ENCODE measurements at regions not wholly inside any gene's neighbourhood (a gene's known extent, or its start where the extent isn't known, plus 50 kb on each side); places are given as distances from the start of the nearest gene placed in this dataset.

DNA sequence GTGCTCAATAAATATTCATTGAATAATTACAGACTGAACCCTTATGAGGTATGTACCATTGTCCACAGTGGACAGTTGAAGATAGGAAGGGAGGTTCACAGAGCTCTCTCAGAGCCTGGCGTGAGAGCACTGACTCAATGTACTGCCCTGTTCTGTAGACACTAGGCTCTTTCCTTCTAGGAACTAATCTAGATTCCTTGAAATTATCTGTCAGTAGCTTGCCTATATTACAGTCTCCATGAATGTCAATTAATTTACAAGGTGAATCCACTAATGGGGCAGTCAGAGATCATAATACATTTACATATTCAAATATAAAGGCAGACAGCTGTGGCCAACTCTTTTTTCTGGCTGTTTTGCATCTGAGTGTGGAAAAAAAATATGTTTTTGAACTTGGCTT lies 251.2 kb upstream of the SALL1 start:
- no peaks in the 10 kb centered on the region for H3K4me1 ChIP-seq (ENCODE audit: low read length)
- H3K9ac ChIP-seq (ENCODE audit: low read length): no peak overlapping the region
- H3K4me3 ChIP-seq (ENCODE audit: low read length): no peak overlapping the region

DNA sequence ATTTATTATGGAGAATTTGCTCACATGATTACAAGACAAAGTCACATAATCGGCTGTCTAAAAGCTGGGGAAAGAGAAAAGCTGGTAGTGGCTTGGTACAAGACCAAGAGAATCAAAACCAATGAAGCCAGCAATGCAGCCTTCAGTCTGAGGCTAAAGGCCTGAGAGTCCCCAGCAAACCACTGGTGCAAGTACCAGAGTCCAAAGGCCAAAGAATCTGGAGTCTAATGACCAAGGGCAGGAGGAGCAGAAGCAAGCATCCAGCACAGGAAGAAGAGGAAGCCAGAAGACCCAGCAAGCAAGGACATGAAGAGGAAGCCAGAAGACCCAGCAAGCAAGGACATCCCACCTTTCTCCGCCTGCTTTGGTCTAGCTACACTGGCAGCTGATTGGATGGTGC lies 250.6 kb upstream of the SALL1 start:
- Histone ChIP-seq H3K4me3 (ENCODE audit: low read length) (no peak overlapping the region), H3K36me3 (replicated peaks; ENCODE audit: low read depth, low read length) (no peaks in the 10 kb centered on the region), H3K79me2 (ENCODE audit: low read length) (no peaks in the 10 kb centered on the region), H3K9me3 (ENCODE audit: insufficient read depth, low read length) (no peaks in the 10 kb centered on the region), H3K4me2 (ENCODE audit: low read length) (no peak overlapping the region), H4K20me1 (ENCODE audit: insufficient read depth, low read length) (no peaks in the 10 kb centered on the region), H3K27me3 (ENCODE audit: low read depth, low read length) (no peaks in the 10 kb centered on the region), H3K9ac (ENCODE audit: low read length) (no peak overlapping the region), H3K4me1 (ENCODE audit: low read length) (no peaks in the 10 kb centered on the region), H3K27ac (ENCODE audit: low read length) (no peak overlapping the region), H2AFZ (ENCODE audit: low read depth, low read length) (no peak overlapping the region)
- TF ChIP-seq EZH2phosphoT487 (IDR thresholded peaks at IDR 0.05; ENCODE audit: low read depth): no peak
- TF ChIP-seq, protein P1, sequence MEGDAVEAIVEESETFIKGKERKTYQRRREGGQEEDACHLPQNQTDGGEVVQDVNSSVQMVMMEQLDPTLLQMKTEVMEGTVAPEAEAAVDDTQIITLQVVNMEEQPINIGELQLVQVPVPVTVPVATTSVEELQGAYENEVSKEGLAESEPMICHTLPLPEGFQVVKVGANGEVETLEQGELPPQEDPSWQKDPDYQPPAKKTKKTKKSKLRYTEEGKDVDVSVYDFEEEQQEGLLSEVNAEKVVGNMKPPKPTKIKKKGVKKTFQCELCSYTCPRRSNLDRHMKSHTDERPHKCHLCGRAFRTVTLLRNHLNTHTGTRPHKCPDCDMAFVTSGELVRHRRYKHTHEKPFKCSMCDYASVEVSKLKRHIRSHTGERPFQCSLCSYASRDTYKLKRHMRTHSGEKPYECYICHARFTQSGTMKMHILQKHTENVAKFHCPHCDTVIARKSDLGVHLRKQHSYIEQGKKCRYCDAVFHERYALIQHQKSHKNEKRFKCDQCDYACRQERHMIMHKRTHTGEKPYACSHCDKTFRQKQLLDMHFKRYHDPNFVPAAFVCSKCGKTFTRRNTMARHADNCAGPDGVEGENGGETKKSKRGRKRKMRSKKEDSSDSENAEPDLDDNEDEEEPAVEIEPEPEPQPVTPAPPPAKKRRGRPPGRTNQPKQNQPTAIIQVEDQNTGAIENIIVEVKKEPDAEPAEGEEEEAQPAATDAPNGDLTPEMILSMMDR (IDR thresholded peaks at IDR 0.05; ENCODE audit: low read depth, low read length): no peak

More for the DNA sequence above, 251.2 kb upstream of the SALL1 start:
- Histone ChIP-seq H3K27ac (ENCODE audit: low read length) (no peak overlapping the region), H3K36me3 (replicated peaks; ENCODE audit: low read depth, low read length) (no peaks in the 10 kb centered on the region), H3K4me2 (ENCODE audit: low read length) (no peak overlapping the region), H3K9me3 (ENCODE audit: insufficient read depth, low read length) (no peaks in the 10 kb centered on the region), H3K79me2 (ENCODE audit: low read length) (no peaks in the 10 kb centered on the region), H3K27me3 (ENCODE audit: low read depth, low read length) (no peaks in the 10 kb centered on the region), H4K20me1 (ENCODE audit: insufficient read depth, low read length) (no peaks in the 10 kb centered on the region), H2AFZ (ENCODE audit: low read depth, low read length) (no peak overlapping the region)
- TF ChIP-seq, protein P1 (IDR thresholded peaks at IDR 0.05; ENCODE audit: low read depth, low read length): no peak

DNA sequence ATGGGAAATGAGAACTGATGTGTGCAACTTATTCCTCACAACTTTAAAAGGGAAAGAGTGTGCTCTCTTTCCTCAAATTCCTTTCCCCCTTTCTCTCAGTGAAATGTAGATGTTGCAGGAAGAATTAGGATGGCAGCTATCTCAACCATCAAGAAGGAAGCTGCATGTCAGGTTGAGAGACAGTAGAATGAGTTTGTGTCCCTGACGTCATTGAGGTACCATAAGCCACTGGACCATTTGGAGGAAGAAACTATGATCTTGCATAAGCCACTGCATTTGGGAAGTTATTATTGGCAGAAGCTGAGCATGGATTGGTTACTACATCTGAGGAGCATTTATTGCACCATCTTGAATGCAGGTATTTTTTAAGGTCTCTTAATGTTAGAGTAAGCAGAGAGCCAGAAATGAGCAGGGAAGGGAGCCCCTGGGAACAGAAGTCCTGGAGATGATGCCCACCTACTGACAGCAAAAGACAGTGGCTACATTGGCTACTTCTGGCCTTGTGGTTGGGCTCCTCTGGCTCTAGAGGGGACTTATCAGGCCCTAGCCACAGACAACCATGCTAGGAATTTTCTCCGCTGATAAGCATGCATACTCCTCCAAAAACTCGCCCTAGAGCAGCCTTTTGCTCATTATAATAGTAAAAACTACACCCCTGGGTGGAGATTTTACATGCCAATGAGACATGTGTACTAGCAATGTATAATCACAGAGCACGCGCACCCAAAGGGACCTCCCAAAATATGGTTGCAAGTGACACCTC lies 249.0 kb upstream of the SALL1 start:
- no peaks in the 10 kb centered on the region for H3K9me3 ChIP-seq (ENCODE audit: insufficient read depth, low read length)
- H3K9ac ChIP-seq (ENCODE audit: low read length): no peak overlapping the region
- H3K4me1 ChIP-seq (ENCODE audit: low read length): no peaks in the 10 kb centered on the region
- no peak overlapping the region for H3K4me2 ChIP-seq (ENCODE audit: low read length)
- no peak overlapping the region for H3K27ac ChIP-seq (ENCODE audit: low read length)
- H2AFZ ChIP-seq (ENCODE audit: low read depth, low read length): no peak overlapping the region
- no peaks in the 10 kb centered on the region for H3K36me3 ChIP-seq (replicated peaks; ENCODE audit: low read depth, low read length)
- no peaks in the 10 kb centered on the region for H3K79me2 ChIP-seq (ENCODE audit: low read length)
- H3K4me3 ChIP-seq (ENCODE audit: low read length): no peak overlapping the region
- TF ChIP-seq, protein P1 (IDR thresholded peaks at IDR 0.05; ENCODE audit: low read depth, low read length): no peak
- TF ChIP-seq EZH2phosphoT487 (IDR thresholded peaks at IDR 0.05; ENCODE audit: low read depth): no peak
- H4K20me1 ChIP-seq (ENCODE audit: insufficient read depth, low read length): no peaks in the 10 kb centered on the region
- no peaks in the 10 kb centered on the region for H3K27me3 ChIP-seq (ENCODE audit: low read depth, low read length)

DNA sequence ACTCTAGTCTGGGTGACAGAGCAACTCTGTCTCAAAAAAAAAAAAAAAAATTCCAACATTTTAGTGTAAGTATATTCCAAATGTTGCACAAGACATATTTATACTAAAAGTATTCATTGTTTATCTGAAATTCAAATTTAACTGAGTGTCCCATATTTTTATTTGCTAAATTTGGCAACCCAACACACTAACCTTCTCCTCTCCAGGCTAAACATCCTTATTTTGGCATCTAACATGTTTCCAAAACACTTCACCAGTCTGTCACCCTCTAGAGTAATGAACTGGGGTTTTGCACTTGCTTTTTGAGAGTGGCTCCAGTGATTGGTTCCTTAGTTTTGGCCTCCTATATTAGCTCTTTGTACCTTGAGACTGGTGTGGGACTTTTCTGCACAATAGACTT lies 243.4 kb upstream of the SALL1 start:
- Histone ChIP-seq H3K79me2 (ENCODE audit: low read length) (no peaks in the 10 kb centered on the region), H3K4me3 (ENCODE audit: low read length) (no peak overlapping the region), H3K27me3 (ENCODE audit: low read depth, low read length) (no peaks in the 10 kb centered on the region), H4K20me1 (ENCODE audit: insufficient read depth, low read length) (no peaks in the 10 kb centered on the region), H3K9ac (ENCODE audit: low read length) (no peak overlapping the region), H2AFZ (ENCODE audit: low read depth, low read length) (no peak overlapping the region), H3K4me2 (ENCODE audit: low read length) (no peak overlapping the region), H3K36me3 (replicated peaks; ENCODE audit: low read depth, low read length) (no peaks in the 10 kb centered on the region), H3K27ac (ENCODE audit: low read length) (no peak overlapping the region), H3K9me3 (ENCODE audit: insufficient read depth, low read length) (no peaks in the 10 kb centered on the region), H3K4me1 (ENCODE audit: low read length) (no peaks in the 10 kb centered on the region)
- TF ChIP-seq EZH2phosphoT487 (IDR thresholded peaks at IDR 0.05; ENCODE audit: low read depth): no peak
- TF ChIP-seq, protein P1 (IDR thresholded peaks at IDR 0.05; ENCODE audit: low read depth, low read length): no peak
